HT1080 (cell line): ENCODE measurements at regions not wholly inside any gene's neighbourhood (a gene's known extent, or its start where the extent isn't known, plus 50 kb on each side); places are given as distances from the start of the nearest gene placed in this dataset.

Source experiments
- DNase-seq: peaks from one replicate; pipeline ENCODE4 v3.0.0-alpha.2; 2015; ENCODE audit warnings: low read depth

DNA sequence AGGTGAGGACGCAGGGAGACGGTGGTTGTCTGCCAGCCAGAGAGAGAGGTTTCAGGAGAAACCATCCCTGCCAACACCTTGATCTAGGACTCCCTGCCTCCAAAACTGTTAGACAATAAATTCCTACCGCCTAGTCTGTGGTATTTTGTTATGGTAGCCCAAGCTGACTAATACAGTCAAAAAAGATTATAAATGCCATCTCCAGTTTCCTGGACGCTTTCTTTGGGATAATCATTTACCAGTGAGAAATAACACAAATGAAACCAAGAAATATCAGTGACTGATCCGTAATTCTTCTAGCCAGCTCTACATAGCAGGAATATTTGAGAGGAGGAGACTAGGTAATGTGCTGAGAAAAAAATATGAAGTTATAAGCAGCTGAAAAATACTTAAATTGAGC is 707.8 kb upstream of the LMCD1 start:
- DNase-seq = no peak

DNA sequence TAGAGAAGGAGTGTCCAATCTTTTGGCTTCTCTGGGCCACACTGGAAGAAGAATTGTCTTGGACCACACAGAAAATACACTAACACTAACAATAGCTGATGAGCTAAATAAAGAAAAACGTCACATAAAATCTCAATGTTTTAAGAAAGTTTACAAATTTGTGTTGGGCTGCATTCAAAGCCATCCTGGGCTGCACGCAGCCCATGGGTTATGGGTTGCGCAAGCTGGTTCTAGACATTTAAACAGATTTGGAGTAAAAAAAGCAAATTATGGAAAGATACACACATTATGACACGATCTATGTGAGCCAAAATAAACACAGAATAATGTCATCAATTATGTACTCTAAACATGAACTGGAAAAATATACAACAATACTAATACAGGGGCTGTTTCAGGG is 703.3 kb upstream of the LMCD1 start:
- no peak for DNase-seq

DNA sequence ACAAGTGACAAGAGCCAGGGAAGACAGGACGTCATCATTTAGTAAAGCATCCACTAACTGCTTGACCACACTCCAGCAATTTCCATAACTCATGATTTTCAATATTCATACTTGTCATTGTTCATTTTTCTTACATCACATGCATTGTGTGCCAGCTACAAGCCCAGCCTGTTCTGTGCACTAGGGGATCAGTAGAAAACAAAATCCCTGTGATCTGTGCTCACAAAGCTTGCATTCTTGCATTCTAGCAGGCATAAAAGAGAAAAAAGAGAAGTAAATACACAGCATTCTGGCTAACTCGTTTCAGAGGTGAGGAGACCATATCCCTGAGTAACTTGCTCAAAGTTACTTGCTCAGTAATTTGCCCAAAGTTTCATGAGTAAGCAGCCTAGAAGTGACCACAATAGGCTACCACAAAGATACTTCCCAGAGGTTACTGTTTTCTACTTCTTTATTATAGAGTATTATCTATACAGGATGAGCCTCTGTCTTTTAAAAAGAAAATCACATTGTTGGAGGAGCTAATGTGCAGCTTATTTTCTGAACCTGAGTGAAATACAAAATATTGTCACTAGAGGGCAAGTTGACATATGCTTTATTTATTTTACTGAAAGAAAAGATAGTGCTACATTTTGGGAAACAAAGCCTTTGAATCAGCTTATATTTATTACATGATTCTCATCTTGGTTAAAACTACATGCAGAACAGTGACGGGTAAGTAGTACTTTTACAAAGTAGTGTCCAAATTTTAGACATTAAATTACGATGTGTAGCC is 701.4 kb upstream of the LMCD1 start:
- DNase-seq = no peak

DNA sequence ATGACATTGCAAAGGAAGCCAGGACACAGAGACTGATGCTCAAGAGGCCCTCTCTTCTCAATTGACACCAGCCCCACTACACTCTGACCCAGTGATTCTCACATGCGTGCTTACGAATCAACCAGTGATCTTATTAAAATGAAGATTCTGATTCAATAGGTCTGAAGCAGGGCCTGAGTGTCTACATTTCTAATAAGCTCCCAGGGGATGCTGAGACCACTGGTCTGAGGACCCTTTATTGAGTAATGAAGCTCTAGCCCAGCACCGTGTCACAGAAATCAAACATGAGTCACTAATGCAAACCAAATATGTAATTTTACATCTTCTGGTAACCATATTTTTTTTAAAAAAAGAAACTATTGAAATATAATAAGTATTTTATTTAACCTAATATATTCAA is 689.1 kb upstream of the LMCD1 start:
- DNase-seq = no peak

DNA sequence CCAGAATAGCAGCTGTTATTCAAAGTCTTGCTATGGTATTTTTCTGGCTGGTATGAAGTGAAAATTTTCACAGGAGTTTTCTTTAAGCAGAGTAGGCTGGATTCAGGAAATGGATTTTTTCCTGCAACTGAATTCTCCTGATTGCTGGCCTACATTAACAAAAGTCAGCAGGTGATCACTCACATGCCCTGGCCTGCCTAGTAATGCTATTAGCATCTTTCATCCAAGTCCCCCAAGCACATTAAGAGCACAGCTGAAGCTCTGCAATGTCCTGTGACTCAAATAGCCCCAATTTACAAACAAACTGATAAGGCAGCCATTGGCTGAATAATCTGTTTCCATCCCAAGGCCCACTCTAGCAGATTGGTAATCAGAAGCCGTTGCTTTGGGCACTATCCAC is 688.3 kb upstream of the LMCD1 start:
- DNase-seq = no peak

DNA sequence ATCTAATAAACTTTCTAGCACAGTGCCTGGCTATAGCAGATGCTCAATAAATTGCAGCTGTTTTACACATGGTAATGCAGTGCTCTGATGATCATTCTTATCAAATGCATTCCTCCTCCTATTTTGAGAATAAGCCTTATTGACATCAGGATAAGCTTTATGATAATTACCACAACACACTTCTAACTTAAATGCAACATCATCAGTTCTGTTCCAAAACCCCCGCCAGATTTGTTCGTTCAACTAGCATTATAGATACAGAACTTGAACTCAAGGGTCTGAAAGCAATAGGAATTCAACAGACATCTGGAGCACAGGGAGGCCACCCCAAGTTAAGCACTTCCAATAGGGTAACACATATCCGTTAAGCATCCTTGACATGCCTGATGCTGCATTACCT is 684.4 kb upstream of the LMCD1 start:
- no peak for DNase-seq

DNA sequence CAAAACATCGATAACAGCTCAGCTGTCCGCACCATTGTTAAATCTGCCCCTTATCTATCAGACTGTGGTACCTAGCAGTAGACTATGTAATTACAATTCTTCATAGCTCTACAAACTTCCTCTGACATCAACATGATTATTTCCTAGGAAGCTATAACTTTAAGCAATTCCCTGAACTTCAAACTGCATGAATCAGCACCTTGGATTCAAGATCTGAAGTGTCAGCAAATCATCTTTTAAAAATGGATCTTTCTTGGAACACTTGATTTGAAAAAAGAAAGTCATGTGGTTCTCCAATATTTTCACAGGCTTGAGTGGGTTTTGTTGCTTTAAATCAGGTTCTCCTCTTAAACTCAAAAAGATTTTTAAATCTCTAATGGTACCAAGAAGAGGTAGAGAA is 680.7 kb upstream of the LMCD1 start:
- no peak for DNase-seq

DNA sequence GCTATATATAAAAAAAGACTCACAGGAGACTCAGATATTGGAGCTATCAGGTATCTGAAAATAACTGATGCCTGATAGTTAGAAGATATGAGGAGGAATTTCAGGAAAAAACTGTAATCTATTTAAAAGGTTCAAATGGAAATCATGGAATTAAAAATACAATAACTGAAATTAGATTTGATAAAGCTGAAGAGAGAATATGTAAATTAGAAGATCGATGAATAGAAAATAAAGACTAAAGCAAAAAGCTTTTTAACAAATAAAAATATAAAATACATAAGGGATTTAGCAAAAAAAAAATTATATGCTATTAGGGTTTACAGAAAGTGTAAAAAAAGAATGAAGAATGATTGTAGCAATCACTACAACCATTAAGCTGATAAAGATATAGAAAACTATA is 679.8 kb upstream of the LMCD1 start:
- no peak for DNase-seq

DNA sequence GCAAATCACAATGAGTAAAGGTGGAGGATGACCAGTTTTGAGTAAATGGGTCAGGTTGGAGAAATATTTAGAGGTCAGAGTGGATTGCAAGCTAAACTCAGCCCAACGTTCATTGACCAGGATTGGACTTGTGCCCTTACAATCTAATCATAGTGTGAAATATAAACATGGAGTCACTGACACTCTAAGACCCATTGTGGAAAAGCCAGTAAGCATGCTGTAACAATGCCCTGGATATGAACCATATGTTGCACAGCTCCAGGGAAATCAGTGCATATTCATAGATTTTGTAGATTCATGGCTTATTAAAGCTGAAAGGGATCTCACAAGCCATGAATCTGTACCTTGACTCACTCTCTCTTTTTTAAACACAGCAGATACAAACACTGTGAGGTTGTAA is 660.2 kb upstream of the LMCD1 start:
- no peak for DNase-seq

DNA sequence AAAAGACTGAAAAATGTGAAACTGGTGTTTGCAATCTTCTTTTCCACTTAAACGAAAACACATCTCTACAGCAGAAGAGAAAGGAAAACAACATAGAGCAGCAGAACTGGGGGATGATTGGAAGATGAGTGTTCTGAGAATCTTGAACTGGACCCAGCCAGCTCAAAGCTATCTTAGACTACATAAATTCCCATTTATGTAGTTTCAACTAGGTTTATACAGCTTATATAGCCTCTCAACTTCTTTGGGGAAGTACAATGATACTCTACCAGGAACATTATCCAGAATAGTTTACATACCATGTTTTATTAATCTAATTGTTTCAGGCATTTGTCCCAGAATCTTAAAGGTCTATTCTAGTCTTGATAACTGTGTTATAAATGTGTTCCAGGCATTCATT is 658.2 kb upstream of the LMCD1 start:
- DNase-seq = no peak

DNA sequence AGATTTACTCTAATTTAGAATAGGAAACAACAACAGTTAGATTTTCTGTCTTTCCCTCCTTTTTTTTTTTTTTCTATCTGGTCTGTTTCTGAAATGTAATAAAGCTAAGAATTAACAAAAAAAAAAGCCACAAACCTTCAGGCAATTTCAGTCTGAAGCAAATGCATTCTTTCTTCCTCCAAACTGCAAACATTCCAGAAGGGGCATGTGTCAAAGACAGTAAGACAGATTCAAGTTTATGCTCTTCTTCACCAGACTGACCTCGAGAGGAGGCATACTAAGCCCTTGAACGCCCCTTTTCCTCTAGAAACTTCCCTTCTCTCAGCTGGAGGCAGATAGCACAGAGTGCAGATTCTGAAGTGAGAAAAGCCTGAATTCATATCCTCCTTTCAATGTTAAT is 654.6 kb upstream of the LMCD1 start:
- no peak for DNase-seq

DNA sequence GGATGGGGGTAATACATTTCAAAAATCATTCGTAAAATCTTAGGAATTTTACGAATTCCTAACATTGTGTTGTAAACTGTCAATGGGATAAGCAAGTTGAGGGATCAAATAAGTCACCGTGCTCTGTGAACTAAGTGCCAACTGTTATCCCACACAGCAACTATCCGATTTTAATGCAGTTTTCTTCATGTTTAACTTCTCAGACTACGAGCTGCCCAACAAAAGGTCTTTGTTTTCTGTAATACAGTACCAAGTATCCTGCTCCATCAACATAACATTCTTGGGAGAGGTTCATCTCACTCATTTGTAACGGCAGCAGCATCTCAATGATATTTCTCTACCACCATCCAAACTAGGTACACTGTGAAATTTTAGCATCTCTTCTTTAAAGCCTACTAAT is 654.1 kb upstream of the LMCD1 start:
- no peak for DNase-seq

DNA sequence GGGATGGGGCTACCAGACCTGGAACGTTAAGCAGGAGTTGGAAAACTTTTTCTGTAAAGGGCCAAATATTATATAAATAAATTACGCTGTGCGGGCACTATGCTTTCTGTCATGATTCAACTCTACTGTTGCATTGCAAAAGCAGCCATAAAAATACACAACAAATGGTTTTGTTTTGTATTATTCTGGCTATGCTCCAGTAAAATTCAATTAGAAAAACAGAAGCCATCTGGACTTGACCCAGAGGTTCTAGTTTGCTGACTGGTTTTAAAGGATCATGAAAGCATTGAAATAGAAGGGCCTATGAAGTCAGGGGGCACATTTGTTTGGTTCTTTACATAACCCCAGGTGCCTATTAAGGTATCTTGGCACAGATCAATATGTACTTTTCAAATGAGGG is 647.4 kb upstream of the LMCD1 start:
- no peak for DNase-seq

DNA sequence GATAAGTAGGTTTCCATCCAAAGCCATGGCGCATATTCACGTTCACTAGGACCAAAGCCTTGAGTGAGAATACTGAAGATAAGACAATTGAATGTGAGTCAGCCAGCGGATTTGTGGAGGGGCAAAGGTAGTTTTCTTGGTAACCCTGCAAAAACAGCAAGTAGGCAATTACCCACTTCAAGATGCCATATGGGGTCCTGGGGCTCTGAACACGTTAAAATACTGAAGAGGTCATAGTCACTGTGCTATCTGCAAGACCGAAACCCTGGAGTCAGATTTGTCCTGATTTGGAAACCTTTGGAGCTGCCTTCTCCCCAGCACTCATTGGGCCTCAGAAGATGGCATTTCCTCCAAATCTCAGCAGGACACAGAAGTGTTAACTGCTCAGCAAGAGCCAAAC is 646.9 kb upstream of the LMCD1 start:
- no peak for DNase-seq

DNA sequence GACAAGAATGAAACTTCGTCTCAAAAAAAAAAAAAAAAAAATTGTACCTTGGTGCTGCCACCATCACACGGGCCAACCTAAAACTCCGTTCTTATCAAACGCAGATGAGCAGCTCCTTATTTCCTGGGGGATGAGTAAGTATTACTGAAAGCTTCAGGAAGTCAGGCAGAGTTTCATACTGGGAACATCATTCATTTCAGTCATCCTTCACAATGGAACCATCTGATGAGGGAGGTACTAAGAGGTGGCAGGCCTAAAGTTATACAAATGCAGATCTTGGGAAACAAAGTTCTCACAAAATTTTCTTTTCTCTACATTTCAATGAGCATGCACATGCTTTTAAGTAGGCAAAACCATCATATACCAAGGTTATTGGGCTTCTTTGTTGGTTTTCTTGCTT is 636.0 kb upstream of the LMCD1 start:
- DNase-seq = no peak

DNA sequence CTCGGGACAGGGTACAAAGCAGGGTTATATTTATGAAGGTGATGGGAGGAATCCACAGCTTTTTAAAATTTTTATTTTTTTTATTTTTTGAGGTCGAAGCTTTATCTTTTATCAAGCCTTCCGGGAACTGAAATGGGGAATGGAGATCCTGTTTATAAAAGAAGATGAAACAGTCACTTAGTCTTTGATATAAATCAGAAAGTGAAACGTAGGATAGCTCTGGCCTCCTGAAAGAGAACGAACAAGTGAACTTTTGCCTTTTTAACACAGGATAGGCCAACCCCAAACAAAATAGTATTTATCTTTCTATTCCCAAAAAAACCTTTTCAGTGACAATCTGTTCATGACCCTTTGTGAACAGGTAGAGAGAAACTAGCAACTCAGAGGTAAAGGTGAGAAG is 634.0 kb upstream of the LMCD1 start:
- no peak for DNase-seq

DNA sequence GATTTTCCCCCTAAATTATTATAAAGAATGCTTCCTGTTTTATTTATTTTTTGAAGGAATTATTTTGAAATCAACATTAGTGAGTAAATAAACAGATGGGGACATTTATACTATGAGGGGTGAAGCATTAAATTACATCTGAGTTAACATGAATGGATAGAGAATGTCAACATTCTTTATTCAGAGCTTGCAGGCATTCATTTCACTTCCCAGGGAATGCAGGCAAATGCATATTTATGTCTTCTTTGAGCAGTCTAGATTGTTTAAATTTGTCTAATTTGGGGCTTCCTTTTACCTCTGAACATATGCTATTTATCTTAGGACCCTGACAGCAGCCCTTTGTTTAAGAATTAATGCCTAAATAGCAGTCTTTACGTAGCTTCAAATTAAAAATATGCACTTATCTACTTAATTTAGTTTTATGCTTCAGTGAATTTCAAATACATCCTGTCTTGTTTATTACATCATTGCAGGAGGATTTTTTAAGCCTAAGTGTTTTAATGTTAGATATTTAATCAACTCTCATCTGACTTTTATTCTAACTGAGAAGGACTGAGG is 630.5 kb upstream of the LMCD1 start:
- no peak for DNase-seq

DNA sequence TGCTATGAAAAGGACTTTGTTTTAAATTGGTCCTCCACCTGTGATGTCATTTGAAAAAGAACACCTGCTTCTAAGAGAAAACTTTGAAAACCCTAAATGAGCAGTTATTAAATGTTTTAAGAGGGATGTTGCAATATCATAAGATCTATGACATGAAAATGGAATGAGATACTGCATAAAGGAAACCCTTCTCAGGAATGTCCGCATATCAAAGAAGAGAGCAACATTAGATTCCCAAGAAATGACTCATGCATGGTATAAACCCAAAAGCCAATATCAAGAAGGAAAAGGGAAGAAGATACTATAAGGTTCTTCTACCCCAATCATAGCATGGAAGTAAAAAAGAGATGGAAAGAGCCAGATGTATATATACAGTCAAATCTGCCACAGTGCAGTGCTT is 627.5 kb upstream of the LMCD1 start:
- DNase-seq = peak; percentile 56

DNA sequence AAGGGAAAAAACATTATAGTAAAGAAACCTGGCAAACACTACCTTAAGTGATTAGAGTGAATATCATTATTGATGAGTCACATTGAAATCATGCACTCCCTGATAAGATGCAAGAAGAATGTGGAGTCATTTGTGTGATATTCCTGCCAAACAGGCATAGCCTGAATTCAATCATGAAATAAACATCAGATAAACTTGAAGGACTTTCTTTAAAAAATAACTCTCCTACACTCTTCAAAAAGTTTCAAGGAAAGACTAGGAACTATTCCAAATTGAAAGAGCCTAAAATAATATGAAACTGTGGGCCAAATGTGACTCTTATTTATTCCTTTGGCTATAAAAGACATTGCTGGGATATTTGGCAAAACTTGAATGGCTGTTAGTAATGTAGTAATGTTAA is 625.7 kb upstream of the LMCD1 start:
- no peak for DNase-seq

DNA sequence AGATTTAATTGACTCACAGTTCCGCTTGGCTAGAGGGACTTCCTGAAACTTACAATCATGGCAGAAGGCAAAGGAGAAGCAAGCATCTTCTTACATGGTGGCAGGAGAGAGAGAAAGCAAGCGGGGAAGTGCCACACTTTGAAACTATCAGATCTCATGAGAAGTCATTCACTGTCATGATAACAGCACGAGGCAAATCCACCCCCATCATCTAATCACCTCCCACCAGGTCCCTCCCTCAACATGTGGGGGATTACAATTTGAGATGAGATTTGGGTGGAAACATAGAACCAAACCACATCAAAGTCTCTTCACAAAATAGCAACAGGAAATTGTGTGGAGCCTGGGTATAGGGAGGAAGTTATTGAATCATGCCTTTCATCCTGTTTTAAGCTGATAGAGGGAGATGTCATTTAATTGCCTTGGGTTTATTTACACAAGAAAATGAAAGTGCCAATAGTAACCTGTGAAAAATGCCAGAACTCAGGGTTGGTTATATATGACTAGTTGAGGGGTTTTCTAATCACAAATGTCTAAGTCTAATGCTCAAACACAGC is 624.8 kb upstream of the LMCD1 start:
- DNase-seq = peak; percentile 90

DNA sequence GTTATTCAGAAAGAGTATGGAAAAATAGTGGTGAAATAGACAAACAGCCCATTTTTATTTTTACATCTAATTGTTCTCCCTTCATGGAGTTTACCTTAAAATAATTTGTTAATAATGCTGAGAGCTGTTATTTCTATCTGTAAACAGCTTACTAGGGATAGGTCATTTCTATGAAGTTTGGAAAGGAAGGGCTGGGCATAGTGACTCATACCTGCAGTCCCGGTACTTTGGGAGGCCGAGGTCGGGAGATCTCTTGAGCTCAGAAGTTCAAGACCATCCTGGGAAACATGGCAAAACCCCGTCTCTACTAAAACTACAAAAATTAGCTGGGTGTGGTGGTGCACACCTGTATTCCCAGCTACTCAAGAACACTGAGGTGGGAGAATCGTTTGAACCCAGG is 624.3 kb upstream of the LMCD1 start:
- no peak for DNase-seq

DNA sequence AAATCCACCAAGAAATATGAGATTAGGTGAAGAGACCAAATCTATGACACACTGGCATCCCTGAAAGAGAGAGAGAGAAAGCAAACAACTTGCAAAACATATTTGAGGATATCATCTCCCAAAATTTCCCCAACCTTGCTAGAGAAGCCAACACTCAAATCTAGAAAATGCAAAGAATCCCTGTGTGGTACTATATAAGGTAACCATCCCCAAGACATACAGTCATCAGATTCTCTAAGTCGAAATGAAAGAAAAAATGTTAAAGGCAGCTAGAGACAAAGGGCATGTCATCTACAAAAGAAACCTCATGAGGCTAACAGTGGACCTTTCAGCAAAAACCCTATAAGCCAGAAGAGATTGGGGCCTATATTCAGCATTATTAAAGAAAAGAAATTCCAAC is 622.1 kb upstream of the LMCD1 start:
- DNase-seq = no peak

DNA sequence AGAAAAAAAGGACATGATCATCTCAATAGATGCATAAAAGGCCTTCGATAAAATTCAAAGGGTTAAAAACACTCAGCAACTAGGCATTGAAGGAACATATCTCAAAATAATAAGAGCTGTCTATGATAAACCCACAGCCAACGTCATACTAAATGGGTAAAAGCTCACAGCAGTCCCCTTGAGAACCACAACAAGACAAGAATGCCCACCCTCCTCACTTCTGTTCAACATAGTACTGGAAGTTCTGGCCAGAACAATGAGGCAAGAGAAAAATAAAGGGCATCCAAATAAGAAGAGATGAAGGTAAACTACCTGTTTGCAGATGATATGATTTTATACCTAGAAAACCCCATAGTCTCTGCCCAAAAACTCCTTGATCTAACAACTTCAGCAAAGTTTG is 619.7 kb upstream of the LMCD1 start:
- DNase-seq = no peak
